ENCODE measurements at regions not wholly inside any gene's neighbourhood (a gene's known extent, or its start where the extent isn't known, plus 50 kb on each side); places are given as distances from the start of the nearest gene placed in this dataset.

DNA sequence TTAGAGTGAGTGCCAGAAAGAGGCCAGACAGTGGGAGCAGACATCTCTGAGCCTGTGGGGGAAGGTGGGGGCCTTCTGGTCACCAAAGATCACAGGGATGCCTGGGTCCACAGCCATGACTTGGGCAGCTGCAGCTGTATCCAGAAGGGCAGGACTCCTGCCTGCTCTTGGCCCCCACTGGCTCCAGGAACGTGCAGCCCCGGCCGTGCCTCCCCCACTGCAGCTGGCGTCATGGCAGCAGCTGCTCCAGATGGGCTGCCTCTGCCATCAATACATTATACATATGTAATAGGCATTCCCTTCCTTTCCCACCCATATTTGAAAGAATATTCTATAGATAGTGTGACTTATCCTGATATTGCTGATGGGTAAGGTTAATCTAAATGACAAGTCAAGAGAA, 195.5 kb upstream of the SNX19 start:
- in situ Hi-C loops (cut with HindIII; ENCODE audit: low sequenced_read_pairs): no loop called here

DNA sequence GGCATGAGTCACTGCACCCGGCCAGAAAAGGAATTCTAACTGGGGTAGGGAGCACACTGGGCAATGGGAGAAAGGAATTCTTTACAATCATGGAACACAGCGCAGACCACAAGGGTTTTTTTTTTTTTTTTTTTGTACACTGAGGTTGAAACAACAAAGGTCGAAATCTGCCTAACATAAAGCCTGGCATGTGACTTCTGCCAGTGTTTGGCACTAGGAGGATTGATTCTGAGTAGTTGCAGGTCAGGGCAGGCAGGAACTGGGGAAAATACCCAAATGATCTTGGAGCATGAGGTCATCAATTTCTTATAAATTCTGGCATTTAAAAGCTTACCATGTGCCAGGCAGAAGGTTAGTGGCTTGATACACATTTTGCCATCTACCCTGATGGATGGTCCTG, 202.0 kb upstream of the SNX19 start:
- in situ Hi-C loops (cut with HindIII; ENCODE audit: low sequenced_read_pairs): no loop called here

DNA sequence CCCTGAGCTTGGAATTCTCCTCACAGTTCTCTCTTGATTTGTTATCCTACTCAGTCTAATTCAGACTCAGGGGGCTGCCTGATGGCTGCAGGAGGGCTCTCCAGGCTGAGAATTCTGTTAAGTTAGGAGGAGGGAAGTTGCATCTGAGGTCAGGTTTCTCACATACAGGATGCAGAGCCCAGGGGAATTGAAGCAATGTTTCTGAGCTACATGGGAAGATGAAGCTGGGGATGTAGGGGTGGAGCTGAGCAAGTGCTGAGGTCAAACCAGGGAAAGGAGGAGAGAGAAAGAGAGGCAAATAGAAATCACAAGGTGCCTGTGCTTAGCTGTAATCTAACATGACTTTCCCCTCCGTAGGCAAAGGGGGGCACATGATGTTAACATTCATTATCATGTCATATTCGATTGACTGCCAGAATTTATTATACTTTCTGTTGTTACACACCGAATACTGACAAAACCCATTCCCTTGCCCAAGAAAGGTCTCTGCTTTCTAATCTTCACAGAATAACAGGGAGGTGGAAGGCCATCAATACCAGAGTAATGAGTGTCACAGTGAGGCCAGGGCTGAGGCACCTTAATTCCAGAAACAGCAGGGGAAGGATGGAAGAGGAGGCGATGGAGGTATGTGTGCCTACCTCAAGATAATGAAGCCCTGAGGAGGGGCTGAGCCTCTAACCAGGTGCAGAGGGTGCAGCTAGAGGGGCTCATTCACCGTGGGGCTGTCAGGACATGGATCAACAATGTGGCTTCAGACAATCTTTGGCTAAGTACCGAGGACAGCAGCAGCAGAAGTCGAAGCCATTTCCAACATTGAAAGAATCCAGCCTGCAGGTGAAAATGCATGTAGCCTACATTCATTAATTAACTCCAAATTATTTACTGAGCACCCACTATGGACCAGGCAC, 205.4 kb upstream of the SNX19 start:
- in situ Hi-C loops (cut with HindIII; ENCODE audit: low sequenced_read_pairs): no loop called here

DNA sequence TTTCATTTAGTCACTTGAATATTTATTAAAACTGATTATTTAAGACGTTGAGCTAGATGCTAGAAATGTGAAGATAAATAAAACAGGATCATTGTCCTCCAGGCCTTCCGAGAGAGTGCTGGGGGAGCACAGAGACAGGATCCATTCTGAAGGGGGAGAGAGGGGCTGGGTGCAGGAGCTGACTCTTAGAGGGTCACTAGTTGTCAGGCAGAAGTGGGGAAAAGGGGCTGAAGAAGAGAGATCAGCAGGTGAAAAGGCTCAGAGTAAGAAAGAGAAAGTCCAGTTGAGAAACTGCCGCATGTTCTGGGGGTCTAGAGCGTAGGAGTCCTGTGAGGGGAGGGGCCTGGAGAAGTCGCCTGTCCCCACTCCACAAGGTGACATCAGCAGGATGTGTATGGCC, 206.2 kb upstream of the SNX19 start:
- in situ Hi-C loops (cut with HindIII; ENCODE audit: low sequenced_read_pairs): no loop called here

DNA sequence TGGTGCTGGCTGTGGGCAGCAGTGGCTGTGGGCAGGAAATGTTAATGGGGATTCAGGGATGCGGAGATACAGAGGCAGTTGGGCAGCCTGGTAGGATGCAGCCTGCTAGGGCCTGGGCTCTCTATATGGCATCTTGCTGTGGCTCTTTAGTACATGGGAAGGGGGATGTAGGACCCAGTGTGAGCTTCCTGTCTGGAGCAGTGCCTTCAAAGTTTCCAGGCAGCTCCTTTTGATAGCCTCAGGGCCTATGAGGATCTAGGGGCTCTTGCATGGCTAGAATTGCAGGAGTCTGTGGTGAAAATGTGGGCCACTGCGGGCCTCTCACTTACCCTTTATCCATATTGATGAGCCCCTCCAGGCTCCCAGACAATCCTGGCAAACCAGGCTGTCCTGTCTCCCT, 213.2 kb upstream of the SNX19 start:
- in situ Hi-C loops (cut with HindIII; ENCODE audit: low sequenced_read_pairs): no loop called here

DNA sequence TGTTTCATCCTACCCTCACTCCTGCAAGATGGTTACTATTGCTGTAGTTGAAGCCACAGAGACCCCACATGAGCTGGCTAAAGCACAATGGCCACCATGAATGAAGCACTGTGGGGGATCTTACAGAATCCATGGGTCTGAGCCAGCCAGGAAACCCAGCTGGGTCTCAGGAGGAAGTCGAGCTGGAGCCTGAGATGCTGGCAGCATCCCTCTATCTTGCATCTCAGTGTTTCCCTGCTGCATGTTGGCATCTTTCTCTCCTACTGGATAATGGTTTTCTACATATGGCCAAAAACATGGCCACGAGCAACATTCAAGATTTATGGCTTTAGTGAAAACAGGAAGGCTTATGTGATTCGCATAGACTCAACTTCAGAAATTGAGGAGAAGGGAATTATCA, 219.3 kb upstream of the SNX19 start:
- in situ Hi-C loops (cut with HindIII; ENCODE audit: low sequenced_read_pairs): no loop called here

DNA sequence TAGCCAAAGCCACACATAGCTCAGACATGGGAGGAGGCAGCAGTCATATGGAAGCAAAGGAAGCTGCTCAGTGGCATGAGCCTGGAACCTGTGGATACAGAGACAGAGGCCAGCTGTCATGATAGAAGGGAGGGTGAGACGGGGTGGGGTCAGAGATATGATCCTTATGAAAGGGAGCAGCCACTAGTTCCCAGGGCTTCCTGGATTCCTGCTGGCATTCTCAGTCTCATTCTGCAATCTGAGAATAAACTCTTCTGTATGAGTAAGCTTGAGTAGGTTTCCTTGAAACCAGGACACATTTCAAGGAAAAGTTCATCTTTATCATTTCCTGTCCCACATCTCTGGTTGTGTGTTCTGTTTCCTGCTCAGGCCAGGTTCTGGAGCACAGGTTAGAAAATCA, 220.2 kb upstream of the SNX19 start:
- in situ Hi-C loops (cut with HindIII; ENCODE audit: low sequenced_read_pairs): no loop called here

DNA sequence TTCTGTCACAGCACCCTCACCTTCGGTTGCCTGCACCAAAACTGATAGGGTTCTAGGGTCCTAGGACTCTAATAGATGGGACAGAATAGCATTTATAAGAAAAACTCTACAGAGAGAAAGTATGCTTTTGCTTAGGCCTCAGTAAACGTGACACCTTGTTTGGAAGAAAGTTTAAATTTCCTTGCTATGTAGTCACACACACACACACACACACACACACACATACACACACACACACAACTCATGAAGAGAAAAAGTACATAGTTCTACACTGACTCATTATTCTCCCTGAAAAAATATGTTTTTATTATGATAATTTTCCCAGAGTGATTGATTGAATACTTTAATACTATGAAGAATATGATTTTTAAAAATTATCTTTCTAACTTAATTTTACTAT, 220.8 kb upstream of the SNX19 start:
- in situ Hi-C loops (cut with HindIII; ENCODE audit: low sequenced_read_pairs): no loop called here

DNA sequence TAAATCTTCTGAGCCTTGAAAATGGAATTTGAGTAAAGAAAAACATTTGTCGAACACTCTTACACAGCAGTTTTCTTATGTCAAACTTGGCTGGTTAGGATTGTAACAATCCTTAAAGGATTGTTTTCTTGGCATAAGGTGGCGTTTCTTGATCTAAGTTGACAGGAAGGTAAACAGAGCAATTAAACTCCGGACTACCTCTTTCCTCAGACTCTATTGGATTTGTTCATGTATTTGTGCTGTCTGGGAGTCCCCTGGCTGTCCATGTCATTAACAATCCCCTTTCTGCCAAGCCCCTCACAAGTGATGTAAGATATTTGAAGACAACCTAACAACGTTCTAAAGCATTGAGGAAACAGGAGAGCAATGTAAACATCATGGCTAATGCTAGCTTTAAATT, 222.5 kb upstream of the SNX19 start:
- in situ Hi-C loops (cut with HindIII; ENCODE audit: low sequenced_read_pairs): no loop called here

DNA sequence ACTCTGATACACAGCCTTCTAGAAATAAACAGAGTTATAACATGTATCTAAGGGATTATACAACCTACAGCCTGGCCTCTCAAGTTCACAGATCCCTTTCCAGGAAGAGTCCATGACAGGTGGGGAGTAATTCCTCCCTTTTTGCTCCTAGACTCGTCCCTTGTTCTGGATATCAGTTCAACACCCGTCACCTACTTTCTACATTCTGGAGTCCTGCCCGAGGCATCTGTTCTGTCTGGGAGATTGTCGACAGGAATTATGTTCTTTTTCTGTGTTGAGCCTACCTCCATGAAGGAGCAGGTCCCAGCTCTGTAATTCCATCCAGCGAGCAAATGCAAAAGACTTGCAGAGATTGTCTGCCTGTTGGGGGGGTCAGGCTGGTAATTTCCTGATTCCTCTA, 224.6 kb upstream of the NTM start:
- in situ Hi-C loops (cut with HindIII; ENCODE audit: low sequenced_read_pairs): no loop called here

DNA sequence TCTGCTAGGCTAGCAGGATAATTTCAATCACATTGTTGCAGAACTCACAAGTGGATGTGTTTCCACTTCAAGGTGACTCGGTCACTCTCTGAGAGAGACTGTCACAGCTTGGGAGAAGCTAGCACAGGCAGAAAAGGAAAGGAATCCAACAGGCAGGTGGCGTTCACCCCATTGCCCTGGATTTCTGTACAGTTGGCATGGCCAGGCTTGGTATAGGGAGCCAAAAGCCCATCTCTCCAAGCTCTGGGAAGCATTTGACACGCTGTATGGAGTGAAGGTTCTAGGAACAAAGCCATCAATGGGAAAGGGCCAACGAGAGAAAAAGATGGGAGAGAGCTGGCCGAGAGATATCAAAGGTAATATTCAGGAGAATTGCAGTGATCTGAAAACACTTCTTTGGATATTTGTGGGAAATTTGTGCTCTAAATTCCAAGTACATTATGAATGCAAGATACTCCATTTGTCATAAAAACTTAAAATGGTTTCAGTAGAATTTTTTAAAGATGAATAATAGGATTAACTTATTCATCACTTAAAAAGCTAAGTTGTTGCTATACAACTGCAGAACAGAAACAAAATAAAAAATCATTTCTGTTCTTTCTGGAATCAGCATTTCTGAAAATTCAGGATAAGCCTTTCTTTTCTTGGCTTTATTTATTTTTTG, 223.5 kb upstream of the NTM start:
- in situ Hi-C loops (cut with HindIII; ENCODE audit: low sequenced_read_pairs): no loop called here

DNA sequence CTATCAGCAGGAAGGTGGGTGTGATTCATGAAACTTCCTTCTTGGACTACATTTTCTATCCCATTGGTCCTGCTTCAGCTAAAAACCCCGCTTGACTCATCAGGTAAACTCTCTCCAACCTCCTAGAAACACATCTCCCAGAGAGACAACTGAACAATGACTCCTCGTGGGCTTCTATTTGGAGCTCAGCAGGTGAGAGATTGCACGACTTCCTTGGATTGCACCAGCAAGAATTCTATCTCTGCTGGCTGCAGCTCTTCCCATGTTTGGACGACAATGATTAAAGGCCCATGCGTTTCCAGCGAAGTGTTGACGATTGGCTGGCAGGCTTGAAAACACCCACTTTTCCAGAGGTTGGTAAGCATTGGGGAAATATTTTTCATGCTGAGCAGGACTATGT, 216.1 kb upstream of the NTM start:
- in situ Hi-C loops (cut with HindIII; ENCODE audit: low sequenced_read_pairs): no loop called here

DNA sequence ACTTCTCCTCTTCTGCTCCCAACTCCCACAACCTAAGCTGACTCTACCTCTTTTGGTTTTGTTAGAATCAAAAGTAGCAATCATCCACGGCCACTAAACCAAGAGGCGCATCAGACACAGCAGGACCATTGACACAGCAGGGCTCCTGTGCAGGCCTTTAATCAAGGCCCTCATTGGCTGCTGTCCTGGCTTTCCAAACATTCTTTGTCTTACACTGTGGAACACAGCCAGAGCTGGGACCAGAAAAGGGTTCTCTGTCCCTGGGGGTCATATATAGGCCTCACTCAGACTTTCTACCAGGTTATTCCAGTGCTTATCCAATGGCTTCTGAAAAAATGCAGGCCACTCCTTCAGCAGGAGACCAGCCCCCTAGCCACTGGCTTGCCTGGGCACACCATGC, 212.7 kb upstream of the NTM start:
- in situ Hi-C loops (cut with HindIII; ENCODE audit: low sequenced_read_pairs): no loop called here

DNA sequence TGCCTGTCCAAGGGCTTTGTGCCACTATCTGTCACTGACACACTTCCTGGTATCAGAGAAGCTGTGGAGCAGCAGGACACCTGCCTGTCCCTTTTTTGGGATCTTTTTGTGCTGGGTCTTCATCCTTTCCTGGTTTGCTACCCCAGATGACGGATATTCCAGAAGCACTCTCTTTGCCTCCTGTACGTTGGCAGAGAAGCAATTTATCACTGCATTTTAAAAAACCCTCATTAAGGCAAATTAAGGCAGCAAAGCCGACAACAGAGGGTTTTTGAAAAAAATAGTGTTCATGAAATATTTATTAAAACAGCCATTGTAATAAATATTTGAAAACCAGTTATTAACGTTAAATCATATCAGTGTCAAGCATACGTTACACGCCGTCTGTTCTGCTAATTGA, 209.6 kb upstream of the NTM start:
- in situ Hi-C loops (cut with HindIII; ENCODE audit: low sequenced_read_pairs): no loop called here

DNA sequence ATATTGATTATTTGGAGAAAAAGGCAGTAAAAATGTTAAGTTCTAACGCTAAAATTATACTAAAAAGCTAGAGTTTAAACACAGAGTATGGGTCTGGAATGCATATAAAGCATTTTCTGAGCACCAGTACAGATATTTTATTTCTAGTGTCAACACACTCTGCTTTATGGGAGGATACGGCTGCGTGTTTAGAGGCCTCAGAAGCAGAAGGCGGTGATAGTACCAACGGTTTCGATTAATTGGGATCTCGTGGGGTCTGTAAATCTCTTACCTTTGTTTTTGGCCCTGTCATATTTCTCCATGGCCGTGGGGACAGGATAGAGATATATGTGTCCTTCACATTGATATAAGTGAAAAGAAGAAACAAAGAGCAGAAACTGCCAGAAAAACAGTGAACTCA, 206.8 kb upstream of the NTM start:
- in situ Hi-C loops (cut with HindIII; ENCODE audit: low sequenced_read_pairs): no loop called here

DNA sequence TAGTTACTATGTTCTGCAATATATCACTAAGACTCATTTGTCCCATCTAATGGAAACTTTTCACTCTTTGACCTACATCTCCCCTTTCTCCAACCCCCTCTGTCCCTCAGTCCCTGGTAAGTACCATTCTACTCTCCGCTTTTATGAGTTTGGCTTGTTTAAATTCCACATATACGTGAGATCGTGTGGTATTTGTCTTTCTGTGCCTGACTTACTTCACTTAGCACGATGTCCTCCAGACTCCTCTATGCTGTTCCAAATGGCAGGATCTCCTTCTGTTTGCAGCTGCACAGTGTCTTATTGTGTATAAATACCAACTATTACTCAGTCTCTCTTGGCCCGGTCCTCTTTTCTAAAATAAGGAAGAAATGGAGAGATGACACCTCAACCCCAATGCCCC, 205.4 kb upstream of the NTM start:
- in situ Hi-C loops (cut with HindIII; ENCODE audit: low sequenced_read_pairs): no loop called here

DNA sequence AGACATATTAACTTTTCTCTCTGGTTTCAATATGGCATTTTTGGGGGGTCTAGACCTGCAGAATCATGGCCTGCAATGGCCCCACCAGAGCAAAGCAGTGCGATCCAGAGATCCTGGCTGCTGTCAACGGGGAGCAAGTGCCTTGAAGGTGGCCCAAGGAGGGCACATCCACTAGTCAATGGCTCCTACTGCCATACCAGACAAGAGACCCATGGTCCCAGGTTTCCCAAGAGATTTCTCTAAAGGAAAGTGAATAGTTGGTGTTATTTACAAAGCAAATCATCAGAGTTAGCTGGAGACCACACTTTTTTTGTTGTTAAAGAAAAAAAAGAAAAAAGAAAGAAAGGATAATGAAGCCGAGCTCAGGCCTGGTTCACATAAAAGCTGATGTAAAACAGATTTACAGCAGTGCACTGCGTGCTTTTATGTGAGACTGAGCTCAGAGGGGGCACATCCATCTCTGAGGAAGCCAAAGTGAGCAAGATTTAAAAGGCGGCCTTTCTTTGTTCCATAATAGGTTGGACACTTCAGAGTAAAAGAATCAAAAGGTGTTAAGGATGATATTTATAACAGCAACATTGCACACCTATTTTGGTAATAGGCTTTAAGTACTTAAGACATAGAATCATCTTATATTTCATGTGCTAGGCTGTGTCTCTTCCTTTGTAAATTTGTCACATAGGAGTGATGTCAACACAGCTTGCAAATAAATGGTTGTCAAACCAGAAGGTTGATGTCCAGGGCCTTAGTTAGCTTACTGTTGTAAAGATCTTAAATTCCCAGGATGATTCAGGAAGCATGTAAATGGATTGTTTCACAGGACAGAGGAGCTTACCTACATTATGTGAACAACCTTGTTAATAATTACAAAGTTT, 201.3 kb upstream of the NTM start:
- in situ Hi-C loops (cut with HindIII; ENCODE audit: low sequenced_read_pairs): no loop called here

DNA sequence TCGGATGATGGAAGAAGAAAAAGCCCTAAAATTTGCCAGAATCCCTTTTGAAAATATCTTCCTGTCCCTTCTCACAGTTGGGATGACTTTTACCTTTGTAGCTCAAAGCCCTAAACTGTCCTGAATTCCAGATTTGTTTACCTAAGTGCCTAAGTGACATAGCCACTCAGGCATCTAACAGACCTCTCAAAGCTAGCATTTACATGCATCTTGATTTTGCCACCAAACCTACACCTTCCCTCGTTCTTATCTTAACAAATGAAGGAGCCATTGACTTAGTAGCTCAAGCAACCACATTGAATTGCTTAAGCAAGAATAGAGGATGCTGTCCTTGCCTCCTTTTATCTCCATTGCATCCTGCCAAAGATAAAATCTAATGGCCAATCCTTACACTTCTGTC, 198.4 kb upstream of the NTM start:
- in situ Hi-C loops (cut with HindIII; ENCODE audit: low sequenced_read_pairs): no loop called here

DNA sequence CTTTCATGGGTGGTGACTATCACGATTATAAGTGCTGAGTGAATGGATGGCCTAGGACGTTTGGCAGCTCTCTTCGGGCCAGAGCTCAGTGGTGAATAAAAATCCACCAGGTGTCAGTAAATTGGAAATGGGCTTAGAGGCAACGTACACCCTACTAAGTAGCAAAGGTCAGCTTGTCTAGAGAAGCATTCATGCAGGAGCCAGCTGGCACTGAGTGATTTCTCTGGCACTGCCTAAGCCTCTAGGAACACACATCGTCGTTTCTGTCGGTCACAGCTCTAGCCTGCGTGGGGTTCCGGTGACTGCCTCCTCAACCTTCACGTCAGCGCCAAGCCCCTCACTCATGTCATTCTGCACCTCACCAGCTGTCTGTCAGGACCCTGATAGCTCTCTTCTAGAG, 192.4 kb upstream of the NTM start:
- in situ Hi-C loops (cut with HindIII; ENCODE audit: low sequenced_read_pairs): no loop called here

DNA sequence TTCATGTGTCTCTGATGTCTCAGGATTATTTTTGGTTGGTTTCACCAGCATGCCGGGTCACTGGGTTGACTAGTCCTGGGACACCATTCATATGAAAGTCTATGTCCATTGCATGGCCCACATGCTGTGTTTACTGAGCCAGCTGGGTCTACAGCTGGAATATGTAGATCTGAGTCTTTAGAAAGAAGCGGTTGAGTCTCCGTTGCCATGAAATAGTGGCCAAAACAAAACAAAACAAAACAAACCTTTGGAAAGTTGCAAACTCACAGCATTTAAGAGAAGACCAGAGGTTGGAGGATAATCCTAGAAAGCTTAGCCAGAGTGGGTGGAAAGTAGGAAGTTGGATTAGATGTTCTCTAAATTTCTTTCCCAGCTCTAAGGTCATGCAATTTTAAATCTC, 191.8 kb upstream of the NTM start:
- in situ Hi-C loops (cut with HindIII; ENCODE audit: low sequenced_read_pairs): no loop called here

DNA sequence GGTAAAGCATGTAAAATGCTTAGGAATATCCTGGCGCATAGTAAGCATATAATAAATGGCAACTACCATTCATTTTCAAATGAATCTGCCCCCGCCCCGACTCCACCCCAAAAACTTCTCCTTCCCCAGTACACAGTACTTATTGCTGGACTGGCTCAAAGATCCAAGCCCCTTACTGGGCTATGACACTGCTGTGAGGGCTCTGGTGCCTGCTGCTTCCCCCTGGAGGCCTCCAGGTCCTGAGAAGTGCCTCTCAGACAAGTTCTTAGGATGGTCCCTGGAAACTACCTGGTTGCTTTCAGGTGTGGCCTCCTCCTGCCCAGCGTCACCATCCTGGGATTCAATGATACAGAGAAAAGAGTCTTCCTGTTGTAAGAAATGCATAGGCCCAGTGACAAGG, 190.6 kb upstream of the NTM start:
- in situ Hi-C loops (cut with HindIII; ENCODE audit: low sequenced_read_pairs): no loop called here

DNA sequence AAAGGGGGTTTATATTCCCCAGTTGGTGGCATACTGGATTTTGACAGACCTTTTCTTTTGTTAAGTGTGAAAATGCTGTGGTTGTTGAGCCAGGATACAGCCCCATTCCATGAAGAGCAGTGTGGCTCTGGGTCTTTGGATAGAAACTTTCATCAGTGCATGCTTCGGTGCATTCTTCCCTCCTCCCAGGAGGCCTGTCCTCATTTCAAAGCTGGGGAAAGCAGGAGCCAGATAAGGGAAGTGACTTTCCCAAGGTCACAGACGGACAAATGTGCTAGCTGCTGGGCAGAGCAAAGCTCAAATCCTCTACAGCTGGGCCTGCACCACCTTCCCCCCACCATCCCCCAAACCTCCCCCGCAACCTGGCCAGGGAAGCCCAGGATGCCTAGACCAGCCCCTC, 184.5 kb upstream of the NTM start:
- in situ Hi-C loops (cut with HindIII; ENCODE audit: low sequenced_read_pairs): no loop called here
